Panc1 (cell line): ENCODE measurements at regions not wholly inside any gene's neighbourhood (a gene's known extent, or its start where the extent isn't known, plus 50 kb on each side); places are given as distances from the start of the nearest gene placed in this dataset.

Experiments used
- ATAC-seq: fragments of 200-7000 bp; cut with Tn5 transposase; 2 replicates; pipeline ENCODE4 v1.9.1; 2020; ENCODE audit warnings: mild to moderate bottlenecking, moderate library complexity
- BruUV-seq: library from RNA; stranded (reverse); fragments of 400-500 nt; replicated peaks from 2 replicates; lab custom pipeline; 2021; lab: Mats Ljungman, UMichigan
- CTCF ChIA-PET: fragments of 300-600 bp; sonication (Branson Sonifier 250); formaldehyde crosslinking; loops from one replicate; lab custom pipeline; 2022; ENCODE audit warnings: antibody characterized with exemption; lab: Charles Lee
- POLR2A ChIA-PET: fragments of 300-600 bp; sonication (Branson Sonifier 250); formaldehyde crosslinking; loops from one replicate; lab custom pipeline; 2022; ENCODE audit warnings: antibody characterized with exemption; lab: Charles Lee
- DNase-seq: peaks from one replicate; pipeline ENCODE4 v3.0.0-alpha.2; 2010; ENCODE audit warnings: low read depth, low spot score
- H3K27ac ChIP-seq: 2 replicates; pipeline ENCODE4 v1.5.1; 2011; ENCODE audit warnings: mild to moderate bottlenecking, low read length, inconsistent platforms
- H3K27me3 ChIP-seq: fragments of 200-500 bp; sonication (Bioruptor generic); 2 replicates; pipeline ENCODE4 v1.6.0; 2014; ENCODE audit warnings: low read length, inconsistent platforms; ENCODE audit not compliant: control insufficient read depth, insufficient read depth
- H3K36me3 ChIP-seq: fragments of 200-500 bp; sonication (Bioruptor generic); 2 replicates; pipeline ENCODE4 v1.5.1; 2014; ENCODE audit warnings: inconsistent platforms, mild to moderate bottlenecking, low read length, moderate library complexity; ENCODE audit not compliant: control insufficient read depth, insufficient read depth
- H3K4me1 ChIP-seq: 2 replicates; pipeline ENCODE4 v1.5.1; 2011; ENCODE audit warnings: inconsistent platforms, mild to moderate bottlenecking, low read length, moderate library complexity; ENCODE audit not compliant: control insufficient read depth, insufficient read depth
- H3K4me3 ChIP-seq, 2 experiments: 2 replicates each; pipeline ENCODE4 v1.5.1; 2011 to 2012; ENCODE audit warnings: low read depth in 2 of 2, low read length in 2 of 2, mild to moderate bottlenecking in 2 of 2, inconsistent platforms in 1 of 2, moderate library complexity in 1 of 2
- H3K9me3 ChIP-seq: fragments of 200-500 bp; sonication (Bioruptor generic); 2 replicates; pipeline ENCODE4 v1.5.1; 2014; ENCODE audit warnings: low read depth, mild to moderate bottlenecking, inconsistent platforms, low read length, moderate library complexity; ENCODE audit not compliant: control insufficient read depth, insufficient read depth
- CTCF ChIP-seq: fragments of 450-650 bp; IDR thresholded peaks from 2 replicates; pipeline ENCODE4 v1.5.1; 2017; ENCODE audit warnings: mild to moderate bottlenecking
- POLR2AphosphoS5 ChIP-seq: IDR thresholded peaks from 2 replicates; pipeline ENCODE4 v1.6.1; 2012; ENCODE audit warnings: mild to moderate bottlenecking, low read depth, low read length, moderate library complexity
- REST ChIP-seq, 2 experiments: IDR thresholded peaks; 2 replicates each; pipeline ENCODE4 v1.6.1; 2011 to 2012; ENCODE audit warnings: low read depth in 2 of 2, control low read depth in 1 of 2, low read length in 1 of 2, mild to moderate bottlenecking in 1 of 2, moderate library complexity in 1 of 2; ENCODE audit not compliant: insufficient read depth in 1 of 2
- SIN3A ChIP-seq: IDR thresholded peaks from 2 replicates; pipeline ENCODE4 v1.6.1; 2012; ENCODE audit warnings: low read depth, mild to moderate bottlenecking, low read length, moderate library complexity, borderline replicate concordance; ENCODE audit not compliant: insufficient read depth
- TCF7L2 ChIP-seq: IDR thresholded peaks from 2 replicates; pipeline ENCODE4 v1.6.1; 2011; ENCODE audit warnings: mild to moderate bottlenecking, low read depth, low read length, inconsistent platforms
- in situ Hi-C: cut with HindIII; loops from 2 replicates; pipeline ENCODE4 v1.10.0; 2016; ENCODE audit warnings: low sequenced_read_pairs, low pct_unique_long_range_greater_than_20kb
- intact Hi-C: fragments of 100-400 bp; cut with micrococcal nuclease; formaldehyde crosslinking; loops from one replicate; pipeline ENCODE4 v1.10.0; 2022; ENCODE audit not compliant: unreplicated experiment

GRCh38 chr2:41691561-41691960 lies 356.3 kb upstream of the PKDCC start:
- no peak for ATAC-seq
- intact Hi-C loops (loop anchor here (10.0 kb wide), 1 partner anchor 277 kb away; no protein-coding TSS in a partner anchor), in situ Hi-C loops (no loop called here)
- POLR2A ChIA-PET, result no interaction called here
- no peaks in the 10 kb centered on the region for H3K9me3 ChIP-seq
- H3K4me1 ChIP-seq, result no peaks in the 10 kb centered on the region
- H3K4me3 ChIP-seq, result no peak overlapping the region
- CTCF ChIA-PET, result no interaction called here
- no peak for DNase-seq
- H3K27ac ChIP-seq, result no peak overlapping the region
- BruUV-seq, result no TSS peak
- H3K27me3 ChIP-seq, result no peaks in the 10 kb centered on the region
- H3K36me3 ChIP-seq, result no peaks in the 10 kb centered on the region
- TF ChIP-seq TCF7L2 (no peak), CTCF (no peak), POLR2AphosphoS5 (no peak), SIN3A (no peak)

- TF ChIP-seq SIN3A (no peak), REST (IDR thresholded peaks at IDR 0.05; ENCODE audit: insufficient read depth in 1 of 2, low read depth in 2 of 2, low read length in 1 of 2) (no peak), TCF7L2 (no peak), POLR2AphosphoS5 (no peak), CTCF (no peak)
- no TSS peak for BruUV-seq
- intact Hi-C loops, result loop anchor here (10.0 kb wide), 1 partner anchor 280 kb away; no protein-coding TSS in a partner anchor
- H3K4me3 ChIP-seq, result no peak overlapping the region
- DNase-seq (no peak), ATAC-seq (no peak)
- ChIA-PET POLR2A (no interaction called here), CTCF (no interaction called here)
- in situ Hi-C loops, result no loop called here
- H3K9me3 ChIP-seq, result no peaks in the 10 kb centered on the region
- H3K36me3 ChIP-seq, result no peaks in the 10 kb centered on the region
- H3K4me1 ChIP-seq, result no peaks in the 10 kb centered on the region
- H3K27me3 ChIP-seq, result no peaks in the 10 kb centered on the region
- no peak overlapping the region for H3K27ac ChIP-seq
These were observed 353.2 kb upstream of the PKDCC start for GRCh38 chr2:41694536-41695049.
